ENCODE measurements at regions not wholly inside any gene's neighbourhood (a gene's known extent, or its start where the extent isn't known, plus 50 kb on each side); places are given as distances from the start of the nearest gene placed in this dataset.

DNA sequence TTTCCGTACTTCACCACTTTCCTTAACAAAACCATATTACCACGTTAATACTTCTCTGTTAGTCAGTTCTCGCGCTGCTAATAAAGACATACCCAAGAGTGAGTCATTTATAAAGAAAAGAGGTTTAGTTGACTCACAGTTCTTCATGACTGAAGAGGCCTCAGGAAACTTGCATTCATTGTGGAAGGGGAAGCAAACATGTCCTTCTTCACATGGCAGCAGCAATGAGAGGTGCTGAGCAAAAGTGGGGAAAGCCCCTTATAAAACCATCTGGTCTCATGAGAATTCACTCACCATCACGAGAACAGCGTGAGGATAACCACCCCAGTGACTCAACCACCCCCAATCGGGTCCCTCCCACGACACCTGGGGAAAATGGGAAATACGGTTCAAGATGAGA lies 289.8 kb upstream of the CLNK start (continued):
- TF ChIP-seq, protein P1, sequence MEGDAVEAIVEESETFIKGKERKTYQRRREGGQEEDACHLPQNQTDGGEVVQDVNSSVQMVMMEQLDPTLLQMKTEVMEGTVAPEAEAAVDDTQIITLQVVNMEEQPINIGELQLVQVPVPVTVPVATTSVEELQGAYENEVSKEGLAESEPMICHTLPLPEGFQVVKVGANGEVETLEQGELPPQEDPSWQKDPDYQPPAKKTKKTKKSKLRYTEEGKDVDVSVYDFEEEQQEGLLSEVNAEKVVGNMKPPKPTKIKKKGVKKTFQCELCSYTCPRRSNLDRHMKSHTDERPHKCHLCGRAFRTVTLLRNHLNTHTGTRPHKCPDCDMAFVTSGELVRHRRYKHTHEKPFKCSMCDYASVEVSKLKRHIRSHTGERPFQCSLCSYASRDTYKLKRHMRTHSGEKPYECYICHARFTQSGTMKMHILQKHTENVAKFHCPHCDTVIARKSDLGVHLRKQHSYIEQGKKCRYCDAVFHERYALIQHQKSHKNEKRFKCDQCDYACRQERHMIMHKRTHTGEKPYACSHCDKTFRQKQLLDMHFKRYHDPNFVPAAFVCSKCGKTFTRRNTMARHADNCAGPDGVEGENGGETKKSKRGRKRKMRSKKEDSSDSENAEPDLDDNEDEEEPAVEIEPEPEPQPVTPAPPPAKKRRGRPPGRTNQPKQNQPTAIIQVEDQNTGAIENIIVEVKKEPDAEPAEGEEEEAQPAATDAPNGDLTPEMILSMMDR (IDR thresholded peaks at IDR 0.05; ENCODE audit: control extremely low read depth in 1 of 3, insufficient read depth in 1 of 3, low read depth in 1 of 3, low read length in 3 of 3): no peak

Measured in H1 (cell line).